ENCODE measurements at regions not wholly inside any gene's neighbourhood (a gene's known extent, or its start where the extent isn't known, plus 50 kb on each side); places are given as distances from the start of the nearest gene placed in this dataset.

DNA sequence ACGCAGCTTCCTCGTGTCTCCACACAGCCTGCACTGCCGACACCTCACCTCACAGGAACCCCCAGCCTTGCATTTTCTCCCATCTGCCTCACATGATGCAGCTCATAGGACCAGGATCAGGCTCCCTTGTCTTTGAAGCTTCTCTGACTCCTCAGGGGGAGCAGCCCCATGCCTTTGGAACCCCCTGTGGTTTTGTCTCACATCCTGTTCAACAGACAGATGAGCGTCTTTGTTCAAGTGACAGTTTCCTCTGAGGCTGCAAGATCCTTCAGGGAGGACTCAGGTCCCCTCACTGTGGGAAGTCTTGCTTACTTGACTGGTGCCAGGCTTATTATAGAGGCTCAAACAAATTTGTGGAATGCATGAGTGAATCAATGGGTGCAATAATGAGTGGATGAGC is 667.1 kb downstream of the INHBA start:
- H4K20me1 ChIP-seq (ENCODE audit: insufficient read depth, low read length): no peaks in the 10 kb centered on the region
- H2AFZ ChIP-seq (ENCODE audit: insufficient read depth, low read depth, low read length, poor library complexity, severe bottlenecking): no peak overlapping the region
- H3K36me3 Mint-ChIP-seq: no peaks in the 10 kb centered on the region
- H3K27ac Mint-ChIP-seq: no peak overlapping the region
- no peaks in the 10 kb centered on the region for H3K79me2 ChIP-seq (ENCODE audit: insufficient read depth, low read length)
- 5% methylated on average over 3 of the region's 4 CpGs for WGBS (ENCODE audit: insufficient coverage)
- H3K9me3 ChIP-seq (replicated peaks in 1 of 2; ENCODE audit: control insufficient read depth in 1 of 2, insufficient read depth in 1 of 2, low read length in 2 of 2): no peaks in the 10 kb centered on the region
- no peak for DNase-seq
- no peak overlapping the region for H3K4me2 ChIP-seq (replicated peaks; ENCODE audit: extremely low read depth, low read length, poor library complexity, severe bottlenecking)
- no peak overlapping the region for H3K9ac ChIP-seq (ENCODE audit: insufficient read depth, low read length, poor library complexity, severe bottlenecking)
- H3K36me3 ChIP-seq (replicated peaks in 1 of 2; ENCODE audit: control insufficient read depth in 1 of 2, insufficient read depth in 2 of 2, low read length in 2 of 2): no peaks in the 10 kb centered on the region
- H3K4me3 Mint-ChIP-seq: no peak overlapping the region
- H3K27me3 ChIP-seq (ENCODE audit: control insufficient read depth in 2 of 2, insufficient read depth in 2 of 2, low read length in 2 of 2): no peaks in the 10 kb centered on the region
- peaks cover 0 to 3% (median 0%) of the 10 kb centered on the region in 3 donors for H3K27me3 Mint-ChIP-seq (ENCODE audit: low read depth in 3 of 3)
- TF ChIP-seq, protein P1, sequence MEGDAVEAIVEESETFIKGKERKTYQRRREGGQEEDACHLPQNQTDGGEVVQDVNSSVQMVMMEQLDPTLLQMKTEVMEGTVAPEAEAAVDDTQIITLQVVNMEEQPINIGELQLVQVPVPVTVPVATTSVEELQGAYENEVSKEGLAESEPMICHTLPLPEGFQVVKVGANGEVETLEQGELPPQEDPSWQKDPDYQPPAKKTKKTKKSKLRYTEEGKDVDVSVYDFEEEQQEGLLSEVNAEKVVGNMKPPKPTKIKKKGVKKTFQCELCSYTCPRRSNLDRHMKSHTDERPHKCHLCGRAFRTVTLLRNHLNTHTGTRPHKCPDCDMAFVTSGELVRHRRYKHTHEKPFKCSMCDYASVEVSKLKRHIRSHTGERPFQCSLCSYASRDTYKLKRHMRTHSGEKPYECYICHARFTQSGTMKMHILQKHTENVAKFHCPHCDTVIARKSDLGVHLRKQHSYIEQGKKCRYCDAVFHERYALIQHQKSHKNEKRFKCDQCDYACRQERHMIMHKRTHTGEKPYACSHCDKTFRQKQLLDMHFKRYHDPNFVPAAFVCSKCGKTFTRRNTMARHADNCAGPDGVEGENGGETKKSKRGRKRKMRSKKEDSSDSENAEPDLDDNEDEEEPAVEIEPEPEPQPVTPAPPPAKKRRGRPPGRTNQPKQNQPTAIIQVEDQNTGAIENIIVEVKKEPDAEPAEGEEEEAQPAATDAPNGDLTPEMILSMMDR (IDR thresholded peaks at IDR 0.05): no peak
- H3K4me1 ChIP-seq (ENCODE audit: control insufficient read depth in 1 of 2, insufficient read depth in 2 of 2, low read length in 2 of 2): no peaks in the 10 kb centered on the region
- intact Hi-C loops (cut with micrococcal nuclease): no loop called here
- peaks cover 4% of the 10 kb centered on the region for H3K4me1 Mint-ChIP-seq
- peaks cover 0 to 2% (median 0%) of the 10 kb centered on the region in 7 donors for H3K9me3 Mint-ChIP-seq
- H3K27ac ChIP-seq (ENCODE audit: low read depth in 1 of 2, low read length in 2 of 2): no peak overlapping the region
- H3K4me3 ChIP-seq (replicated peaks in 1 of 3; ENCODE audit: low read depth in 2 of 3, low read length in 3 of 3): no peak overlapping the region

DNA sequence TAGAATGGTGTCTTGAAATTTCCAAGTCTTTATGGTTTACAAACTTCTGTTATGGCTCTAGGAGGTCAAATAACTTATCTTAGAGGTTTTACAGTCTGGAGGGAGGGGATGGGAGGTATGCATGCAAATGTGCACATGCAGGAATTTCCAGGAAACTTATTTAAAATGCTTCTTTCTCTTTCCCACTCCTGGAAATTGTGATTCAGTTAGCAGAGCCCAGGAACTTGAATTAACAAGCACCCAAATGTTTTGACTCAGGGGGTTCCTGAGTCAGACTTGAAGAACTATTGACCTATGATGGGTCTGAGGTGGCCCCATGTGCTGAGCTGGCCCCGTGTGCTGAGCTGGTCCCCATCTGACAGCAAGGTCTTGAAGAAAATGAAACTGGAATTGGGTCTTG is 669.4 kb downstream of the INHBA start:
- TF ChIP-seq, protein P1 (IDR thresholded peaks at IDR 0.05): no peak
- no peaks in the 10 kb centered on the region for H3K9me3 ChIP-seq (replicated peaks in 1 of 2; ENCODE audit: control insufficient read depth in 1 of 2, insufficient read depth in 1 of 2, low read length in 2 of 2)
- no peak overlapping the region for H3K9ac ChIP-seq (ENCODE audit: insufficient read depth, low read length, poor library complexity, severe bottlenecking)
- H3K4me3 Mint-ChIP-seq: no peak overlapping the region
- peaks cover 0 to 1% (median 0%) of the 10 kb centered on the region in 7 donors for H3K9me3 Mint-ChIP-seq
- H3K27ac ChIP-seq (ENCODE audit: low read depth in 1 of 2, low read length in 2 of 2): no peak overlapping the region
- H3K79me2 ChIP-seq (ENCODE audit: insufficient read depth, low read length): no peaks in the 10 kb centered on the region
- no peaks in the 10 kb centered on the region for H4K20me1 ChIP-seq (ENCODE audit: insufficient read depth, low read length)
- H3K4me1 Mint-ChIP-seq: peaks cover 4% of the 10 kb centered on the region
- no peak overlapping the region for H3K4me2 ChIP-seq (replicated peaks; ENCODE audit: extremely low read depth, low read length, poor library complexity, severe bottlenecking)
- no peaks in the 10 kb centered on the region for H3K36me3 Mint-ChIP-seq
- no peak overlapping the region for H3K4me3 ChIP-seq (replicated peaks in 1 of 3; ENCODE audit: low read depth in 2 of 3, low read length in 3 of 3)
- intact Hi-C loops (cut with micrococcal nuclease): no loop called here
- H3K4me1 ChIP-seq (ENCODE audit: control insufficient read depth in 1 of 2, insufficient read depth in 2 of 2, low read length in 2 of 2): no peaks in the 10 kb centered on the region
- no peak for DNase-seq
- peaks cover 0 to 2% (median 0%) of the 10 kb centered on the region in 3 donors for H3K27me3 Mint-ChIP-seq (ENCODE audit: low read depth in 3 of 3)
- H2AFZ ChIP-seq (ENCODE audit: insufficient read depth, low read depth, low read length, poor library complexity, severe bottlenecking): no peak overlapping the region
- no peaks in the 10 kb centered on the region for H3K36me3 ChIP-seq (replicated peaks in 1 of 2; ENCODE audit: control insufficient read depth in 1 of 2, insufficient read depth in 2 of 2, low read length in 2 of 2)
- 89% methylated on average over 1 of the region's 1 CpG for WGBS (ENCODE audit: insufficient coverage)
- H3K27ac Mint-ChIP-seq: peak overlapping the region in 1 of 7 donors; percentile 13
- H3K27me3 ChIP-seq (ENCODE audit: control insufficient read depth in 2 of 2, insufficient read depth in 2 of 2, low read length in 2 of 2): no peaks in the 10 kb centered on the region

Measured in CD14-positive monocyte (primary cell).